K562 (cell line): ENCODE measurements at regions not wholly inside any gene's neighbourhood (a gene's known extent, or its start where the extent isn't known, plus 50 kb on each side); places are given as distances from the start of the nearest gene placed in this dataset.

Experiments used
- ATAC-seq: fragments of 200-7000 bp; cut with Tn5 transposase; 3 replicates; pipeline ENCODE4 v1.9.1; 2020; ENCODE audit warnings: moderate library complexity
- BruUV-seq: library from RNA; stranded (reverse); fragments of 400-500 nt; replicated peaks from 2 replicates; lab custom pipeline; 2021; lab: Mats Ljungman, UMichigan
- CTCF ChIA-PET: fragments of 300-600 bp; formaldehyde crosslinking; extraction: SDS; loops from one replicate; lab custom pipeline; 2021; ENCODE audit warnings: low intra/inter-chr PET ratio; lab: Yijun Ruan, JAX
- POLR2A ChIA-PET: fragments of 300-600, 350-650 bp; sonication (Branson Sonifier 250); formaldehyde crosslinking; extraction: SDS; loops from one replicate; lab custom pipeline; 2021; ENCODE audit warnings: antibody characterized with exemption, inconsistent platforms; lab: Yijun Ruan, JAX
- DNase-seq, 4 experiments: peaks; one replicate each; pipeline versions ENCODE4 v3.0.0 to v3.0.0-alpha.2; 2011 to 2018; ENCODE audit warnings: low spot score in 3 of 4, mixed read lengths in 3 of 4; ENCODE audit errors: extremely low read depth in 1 of 4
- FAIRE-seq: peaks from 2 replicates; lab custom pipeline; 2011; peaks lifted over from hg19 to GRCh38; lab: Jason Lieb, UNC
- H2AFZ ChIP-seq: 2 replicates; pipeline ENCODE4 v1.6.0; 2011; ENCODE audit warnings: low read depth, low read length, control low read depth, inconsistent platforms
- H3K27ac ChIP-seq: fragments of 200-600 bp; 3 replicates; pipeline ENCODE4 v1.8.0; 2011; ENCODE audit warnings: low read depth, mild to moderate bottlenecking, control low read depth, inconsistent platforms, low read length, moderate library complexity, mixed read lengths; ENCODE audit errors: extremely low read depth
- H3K27me3 ChIP-seq, 2 experiments: fragments of 300-600 bp in 1 of 2; 2 replicates in 1 of 2; 3 replicates in 1 of 2; pipeline versions ENCODE4 v1.6.0 to v1.8.0; 2011; ENCODE audit warnings: inconsistent platforms in 2 of 2, low read length in 2 of 2, mild to moderate bottlenecking in 1 of 2, mixed read lengths in 1 of 2, moderate library complexity in 1 of 2; ENCODE audit not compliant: control insufficient read depth in 2 of 2, insufficient read depth in 2 of 2
- H3K36me3 ChIP-seq: fragments of 300-600 bp; 3 replicates; pipeline ENCODE4 v1.8.0; 2011; ENCODE audit warnings: mild to moderate bottlenecking, low read length, inconsistent platforms; ENCODE audit not compliant: control insufficient read depth, insufficient read depth
- H3K4me1 ChIP-seq, 2 experiments: fragments of 200-600 bp in 1 of 2; replicated peaks in 1 of 2; 2 replicates in 1 of 2; 3 replicates in 1 of 2; pipeline versions ENCODE4 v1.5.1 to v1.8.0; 2011; ENCODE audit warnings: inconsistent platforms in 2 of 2, low read length in 2 of 2, mild to moderate bottlenecking in 1 of 2, mixed read lengths in 1 of 2, moderate library complexity in 1 of 2; ENCODE audit not compliant: control insufficient read depth in 2 of 2, insufficient read depth in 2 of 2
- H3K4me2 ChIP-seq: 2 replicates; pipeline ENCODE4 v1.6.1; 2011; ENCODE audit warnings: low read length, control low read depth, inconsistent platforms, mixed read lengths; ENCODE audit not compliant: insufficient read depth
- H3K4me3 ChIP-seq: fragments of 200-600 bp; sonication (generic), shearing (Covaris generic); 2 replicates; pipeline ENCODE4 v1.5.1; 2016; ENCODE audit warnings: control low read depth, inconsistent platforms
- H3K79me2 ChIP-seq: fragments of 200-600 bp; 3 replicates; pipeline ENCODE4 v1.8.0; 2011; ENCODE audit warnings: low read length, inconsistent platforms; ENCODE audit not compliant: control insufficient read depth, insufficient read depth
- H3K9ac ChIP-seq, 2 experiments: 2 replicates each; pipeline versions ENCODE4 v1.6.0 to v1.6.1; 2011; ENCODE audit warnings: low read depth in 2 of 2, low read length in 2 of 2, control low read depth in 1 of 2, inconsistent platforms in 1 of 2, mild to moderate bottlenecking in 1 of 2, mixed read lengths in 1 of 2; ENCODE audit not compliant: insufficient read depth in 1 of 2
- H3K9me1 ChIP-seq: one replicate; pipeline ENCODE4 v1.6.0; 2011; ENCODE audit warnings: inconsistent platforms, mild to moderate bottlenecking, low read length, moderate library complexity; ENCODE audit not compliant: control insufficient read depth, insufficient read depth
- H3K9me3 ChIP-seq: replicated peaks from 2 replicates; pipeline ENCODE4 v1.5.1; 2011; ENCODE audit warnings: low read depth, low read length, inconsistent platforms; ENCODE audit not compliant: control insufficient read depth, insufficient read depth
- H4K20me1 ChIP-seq: replicated peaks from 2 replicates; pipeline ENCODE4 v1.6.1; 2011; ENCODE audit warnings: low read length, inconsistent platforms, mixed read lengths; ENCODE audit not compliant: control insufficient read depth, insufficient read depth
- FOXA3 ChIP-seq, 2 experiments: fragments of 450-650 bp in 1 of 2; sonication (generic) in 1 of 2; formaldehyde crosslinking; IDR thresholded peaks in 1 of 2; conservative IDR thresholded peaks in 1 of 2; 2 replicates each; pipeline versions ENCODE4 v1.4.0 to v1.8.0; 2020 to 2022; ENCODE audit warnings: mild to moderate bottlenecking in 2 of 2, missing genetic modification reagents in 1 of 2
- HDAC3 ChIP-seq: fragments of 450-650 bp; IDR thresholded peaks from 2 replicates; pipeline ENCODE4 v1.6.1; 2018; ENCODE audit warnings: borderline replicate concordance, mild to moderate bottlenecking, moderate library complexity; ENCODE audit not compliant: partially characterized antibody
- MAFG ChIP-seq: fragments of 450-650 bp; conservative IDR thresholded peaks from 2 replicates; pipeline ENCODE4 v1.6.1; 2016; ENCODE audit warnings: missing genetic modification characterization, missing compliant biosample characterization
- MECOM ChIP-seq: fragments of 250-450 bp; sonication (Bioruptor Pico); IDR thresholded peaks from 2 replicates; pipeline ENCODE4 v1.8.0; 2022; ENCODE audit warnings: inconsistent platforms
- MTF1 ChIP-seq: fragments of 250-450 bp; sonication (Bioruptor Pico); IDR thresholded peaks from 2 replicates; pipeline ENCODE4 v1.9.0; 2021; ENCODE audit warnings: moderate library complexity, mild to moderate bottlenecking, inconsistent platforms, borderline replicate concordance
- SIN3A ChIP-seq, 2 experiments: fragments of 150-350 bp in 1 of 2; IDR thresholded peaks; 2 replicates each; pipeline ENCODE4 v1.6.1; 2011 to 2016; ENCODE audit warnings: borderline replicate concordance in 2 of 2, low read depth in 2 of 2, low read length in 2 of 2, mild to moderate bottlenecking in 2 of 2, moderate library complexity in 2 of 2; ENCODE audit not compliant: control insufficient read depth in 1 of 2
- ZBED1 ChIP-seq: IDR thresholded peaks from 2 replicates; pipeline ENCODE4 v1.6.1; 2014
- ZNF232 ChIP-seq: sonication (generic); formaldehyde crosslinking; IDR thresholded peaks from 2 replicates; pipeline ENCODE4 v1.8.0; 2022; ENCODE audit warnings: mild to moderate bottlenecking, missing genetic modification reagents
- ZNF644 ChIP-seq: fragments of 200-800 bp; sonication (Bioruptor generic); IDR thresholded peaks from 2 replicates; pipeline ENCODE4 v1.6.1; 2016; ENCODE audit warnings: low read depth, missing genetic modification characterization, missing compliant biosample characterization
- ZSCAN32 ChIP-seq: fragments of 450-650 bp; formaldehyde crosslinking; IDR thresholded peaks from 2 replicates; pipeline ENCODE4 v1.4.0; 2020; ENCODE audit warnings: mild to moderate bottlenecking, moderate library complexity
- WGBS: fragments of 100-300 bp; shearing (Covaris generic); methylation state at CpG from one replicate; pipeline ENCODE4 v1.1.6; 2016; ENCODE audit warnings: low coverage, mixed read lengths; ENCODE audit not compliant: insufficient coverage; ENCODE audit errors: missing lambda C conversion rate; 5-methylcytosine and 5-hydroxymethylcytosine counted together
- in situ Hi-C: fragments of 300-500 bp; cut with MboI; formaldehyde crosslinking; loops from 4 replicates; pipeline ENCODE4 v1.15.0; 2018; ENCODE audit warnings: inconsistent platforms, mixed read lengths
- intact Hi-C: fragments of 100-400 bp; cut with micrococcal nuclease; formaldehyde crosslinking; loops from 2 replicates; pipeline ENCODE4 v1.14.2; 2022

DNA sequence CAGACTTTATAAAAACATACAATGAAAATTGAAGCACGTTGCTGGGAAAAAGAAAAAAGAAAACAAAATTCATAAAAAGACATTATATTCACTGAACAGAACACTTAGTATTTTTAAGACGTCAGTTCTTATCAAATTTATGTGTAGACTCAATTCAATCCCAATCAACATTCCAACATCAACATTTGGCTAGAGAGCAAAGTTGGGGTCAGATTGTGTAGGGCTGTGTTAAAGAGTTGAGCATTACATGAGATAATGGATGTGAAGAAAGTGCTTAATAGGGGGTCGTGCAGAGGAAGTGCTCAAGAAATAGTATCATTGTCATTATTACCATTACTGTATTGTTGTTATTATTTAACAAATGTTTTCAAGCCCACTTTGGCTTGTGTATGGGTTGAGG is 154.1 kb upstream of the TNP1 start:
- Histone ChIP-seq H3K4me2 (no peak overlapping the region), H2AFZ (no peak overlapping the region), H3K9ac (no peak overlapping the region), H3K36me3 (no peaks in the 10 kb centered on the region), H3K9me1 (no peaks in the 10 kb centered on the region), H3K4me3 (no peak overlapping the region), H3K79me2 (no peaks in the 10 kb centered on the region), H3K27ac (no peak overlapping the region), H4K20me1 (no peaks in the 10 kb centered on the region), H3K9me3 (no peaks in the 10 kb centered on the region), H3K4me1 (no peaks in the 10 kb centered on the region), H3K27me3 (peaks cover 2 to 5% of the 10 kb centered on the region in 2 experiments; a peak in 3 of 5 replicates)
- in situ Hi-C loops, result no loop called here
- intact Hi-C loops, result no loop called here
- POLR2A ChIA-PET, result no interaction called here
- TF ChIP-seq MTF1 (CRISPR knock-in tag) (no peak), ZSCAN32 (CRISPR knock-in tag) (no peak), HDAC3 (no peak), ZNF644 (tag) (no peak), MAFG (tag) (no peak), ZNF232 (no peak), MECOM (CRISPR knock-in tag) (no peak), ZBED1 (no peak), FOXA3 (CRISPR knock-in tag; conservative IDR thresholded peaks at IDR 0.05 in 1 of 2, IDR thresholded peaks at IDR 0.05 in 1 of 2) (no peak), SIN3A (IDR thresholded peaks at IDR 0.05; ENCODE audit: borderline replicate concordance in 2 of 2, control insufficient read depth in 1 of 2, low read depth in 2 of 2, low read length in 2 of 2) (no peak)
- 0% methylated on average over 3 of the region's 3 CpGs for WGBS
- no TSS peak for BruUV-seq
- CTCF ChIA-PET, result no interaction called here
- no peak for DNase-seq
- FAIRE-seq, result no peak
- no peak for ATAC-seq
